Mesenchymal stem cell (in vitro differentiated cells and primary cell): ENCODE measurements at regions not wholly inside any gene's neighbourhood (a gene's known extent, or its start where the extent isn't known, plus 50 kb on each side); places are given as distances from the start of the nearest gene placed in this dataset.

Experiments used
- DNase-seq: peaks from one replicate; pipeline ENCODE4 v3.0.0-alpha.2; 2013
- H2AFZ ChIP-seq: one replicate; pipeline ENCODE4 v1.6.1; 2013; ENCODE audit warnings: low read depth, mild to moderate bottlenecking, control low read depth, inconsistent platforms, low read length, moderate library complexity
- H2AK5ac ChIP-seq: 2 replicates; pipeline ENCODE4 v1.6.1; 2013; ENCODE audit warnings: low read length, moderate library complexity, mild to moderate bottlenecking, inconsistent platforms; ENCODE audit not compliant: severe bottlenecking
- H2BK120ac ChIP-seq: one replicate; pipeline ENCODE4 v1.6.1; 2013; ENCODE audit warnings: low read depth, mild to moderate bottlenecking, inconsistent platforms, low read length, moderate library complexity
- H2BK12ac ChIP-seq, 2 experiments: one replicate each; pipeline ENCODE4 v1.6.1; 2013; ENCODE audit warnings: inconsistent platforms in 2 of 2, low read length in 2 of 2, mild to moderate bottlenecking in 2 of 2, moderate library complexity in 2 of 2, control low read depth in 1 of 2
- H2BK15ac ChIP-seq: one replicate; pipeline ENCODE4 v1.6.1; 2013; ENCODE audit warnings: mild to moderate bottlenecking, low read depth, inconsistent platforms; ENCODE audit not compliant: poor library complexity, severe bottlenecking
- H2BK5ac ChIP-seq: 2 replicates; pipeline ENCODE4 v1.6.1; 2013; ENCODE audit warnings: low read depth, mild to moderate bottlenecking, low read length, control low read depth, inconsistent platforms; ENCODE audit not compliant: poor library complexity, severe bottlenecking
- H3K14ac ChIP-seq, 2 experiments: one replicate each; pipeline ENCODE4 v1.6.1; 2013; ENCODE audit warnings: inconsistent platforms in 2 of 2, low read length in 2 of 2, control low read depth in 1 of 2, mild to moderate bottlenecking in 1 of 2, moderate library complexity in 1 of 2
- H3K18ac ChIP-seq, 2 experiments: one replicate each; pipeline ENCODE4 v1.6.1; 2013; ENCODE audit warnings: inconsistent platforms in 2 of 2, low read length in 2 of 2, control low read depth in 1 of 2, low read depth in 1 of 2, mild to moderate bottlenecking in 1 of 2
- H3K23ac ChIP-seq, 2 experiments: one replicate each; pipeline ENCODE4 v1.6.1; 2013; ENCODE audit warnings: inconsistent platforms in 2 of 2, low read length in 2 of 2, mild to moderate bottlenecking in 2 of 2, moderate library complexity in 2 of 2, control low read depth in 1 of 2
- H3K27ac ChIP-seq: 2 replicates; pipeline ENCODE4 v1.5.1; 2013; ENCODE audit warnings: mild to moderate bottlenecking, moderate library complexity, low read length, control low read depth, inconsistent platforms; ENCODE audit not compliant: poor library complexity, severe bottlenecking
- H3K27me3 ChIP-seq, 2 experiments: 2 replicates each; pipeline versions ENCODE4 v1.6.1 to v1.7.0; 2013; ENCODE audit warnings: low read length in 2 of 2, mild to moderate bottlenecking in 2 of 2, moderate library complexity in 2 of 2, control low read depth in 1 of 2, inconsistent platforms in 1 of 2; ENCODE audit not compliant: control insufficient read depth in 1 of 2, insufficient read depth in 1 of 2
- H3K36me3 ChIP-seq, 2 experiments: 2 replicates each; pipeline versions ENCODE4 v1.6.1 to v1.7.0; 2013; ENCODE audit warnings: low read length in 2 of 2, control low read depth in 1 of 2, inconsistent platforms in 1 of 2, low read depth in 1 of 2, mild to moderate bottlenecking in 1 of 2; ENCODE audit not compliant: insufficient read depth in 2 of 2, control insufficient read depth in 1 of 2
- H3K4ac ChIP-seq, 2 experiments: one replicate each; pipeline ENCODE4 v1.6.1; 2013; ENCODE audit warnings: inconsistent platforms in 2 of 2, low read length in 2 of 2, mild to moderate bottlenecking in 2 of 2, moderate library complexity in 2 of 2, control low read depth in 1 of 2, low read depth in 1 of 2
- H3K4me1 ChIP-seq: 2 replicates; pipeline ENCODE4 v1.6.1; 2013; ENCODE audit warnings: low read depth, low read length, control low read depth; ENCODE audit not compliant: control insufficient read depth, insufficient read depth
- H3K4me2 ChIP-seq: 2 replicates; pipeline ENCODE4 v1.6.1; 2013; ENCODE audit warnings: low read length, mild to moderate bottlenecking, inconsistent platforms; ENCODE audit not compliant: poor library complexity, severe bottlenecking
- H3K4me3 ChIP-seq, 2 experiments: 2 replicates each; pipeline versions ENCODE4 v1.5.1 to v1.7.0; 2013; ENCODE audit warnings: low read length in 2 of 2, mild to moderate bottlenecking in 2 of 2, control low read depth in 1 of 2, low read depth in 1 of 2; ENCODE audit not compliant: insufficient read depth in 1 of 2
- H3K79me1 ChIP-seq: replicated peaks from 2 replicates; pipeline ENCODE4 v1.6.1; 2013; ENCODE audit warnings: mild to moderate bottlenecking, control low read depth, low read length, inconsistent platforms; ENCODE audit not compliant: poor library complexity, severe bottlenecking
- H3K9ac ChIP-seq: 2 replicates; pipeline ENCODE4 v1.7.0; 2013; ENCODE audit warnings: mild to moderate bottlenecking, low read length, moderate library complexity
- H3K9me3 ChIP-seq: 2 replicates; pipeline ENCODE4 v1.7.0; 2013; ENCODE audit warnings: mild to moderate bottlenecking, low read length; ENCODE audit not compliant: control insufficient read depth
- H4K8ac ChIP-seq: one replicate; pipeline ENCODE4 v1.6.1; 2013; ENCODE audit warnings: inconsistent platforms, mild to moderate bottlenecking, low read length, moderate library complexity
- H4K91ac ChIP-seq: one replicate; pipeline ENCODE4 v1.6.1; 2013; ENCODE audit warnings: mild to moderate bottlenecking, low read length, inconsistent platforms
- WGBS: methylation state at CpG from one replicate; pipeline ENCODE4 v1.1.7; 2013; ENCODE audit warnings: mixed read lengths; 5-methylcytosine and 5-hydroxymethylcytosine counted together

DNA sequence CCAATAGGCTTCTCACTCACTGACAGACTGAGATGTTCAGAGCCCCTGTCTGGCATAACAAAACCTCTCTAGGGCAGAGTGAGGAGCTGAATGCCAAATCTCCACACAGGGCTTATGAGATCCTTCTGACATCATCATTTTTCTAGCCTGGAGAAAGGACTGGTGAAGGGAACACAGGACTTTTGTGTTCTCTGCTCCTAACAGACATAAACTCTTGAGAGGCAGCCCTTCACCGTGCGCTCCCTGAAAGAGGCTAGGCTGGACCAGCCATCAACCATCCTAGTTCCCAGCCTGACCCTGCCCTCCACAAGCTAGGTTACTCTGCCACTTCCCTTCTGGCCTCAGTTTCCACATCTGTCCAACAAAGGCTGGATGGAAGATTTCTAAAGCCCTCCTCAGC lies 141.9 kb downstream of the SUCLG1 start:
- no peak overlapping the region for H2BK120ac ChIP-seq
- no peak overlapping the region for H3K23ac ChIP-seq
- no peak overlapping the region for H2BK5ac ChIP-seq
- H2AK5ac ChIP-seq, result no peak overlapping the region
- H3K14ac ChIP-seq, result no peak overlapping the region
- no peak for DNase-seq
- no peak overlapping the region for H3K27ac ChIP-seq
- no peak overlapping the region for H2BK12ac ChIP-seq
- H2AFZ ChIP-seq, result no peak overlapping the region
- 94% methylated on average over 2 of the region's 2 CpGs for WGBS
- H3K4me1 ChIP-seq, result no peaks in the 10 kb centered on the region
- H3K4me2 ChIP-seq, result no peak overlapping the region
- H3K36me3 ChIP-seq, result no peaks in the 10 kb centered on the region
- no peak overlapping the region for H3K4me3 ChIP-seq
- no peaks in the 10 kb centered on the region for H3K9me3 ChIP-seq
- no peak overlapping the region for H3K4ac ChIP-seq
- no peak overlapping the region for H2BK15ac ChIP-seq
- peaks cover 7 to 53% of the 10 kb centered on the region in 2 experiments for H3K27me3 ChIP-seq
- H3K79me1 ChIP-seq, result no peaks in the 10 kb centered on the region
- no peak overlapping the region for H4K91ac ChIP-seq
- H4K8ac ChIP-seq, result no peak overlapping the region
- H3K9ac ChIP-seq, result no peak overlapping the region
- H3K18ac ChIP-seq, result no peak overlapping the region

- H3K27ac ChIP-seq, result no peak overlapping the region
- no peak overlapping the region for H3K23ac ChIP-seq
- no peak overlapping the region for H2AK5ac ChIP-seq
- H4K91ac ChIP-seq, result no peak overlapping the region
- no peak overlapping the region for H2BK12ac ChIP-seq
- no peak overlapping the region for H3K4me2 ChIP-seq
- no peak overlapping the region for H2BK15ac ChIP-seq
- no peak overlapping the region for H4K8ac ChIP-seq
- H3K4me1 ChIP-seq, result no peaks in the 10 kb centered on the region
- no peaks in the 10 kb centered on the region for H3K9me3 ChIP-seq
- H3K18ac ChIP-seq, result no peak overlapping the region
- no peak overlapping the region for H2AFZ ChIP-seq
- no peak overlapping the region for H3K4me3 ChIP-seq
- WGBS, result 24% methylated on average over 11 of the region's 11 CpGs
- no peak overlapping the region for H2BK5ac ChIP-seq
- no peaks in the 10 kb centered on the region for H3K36me3 ChIP-seq
- H3K9ac ChIP-seq, result no peak overlapping the region
- peaks cover 10 to 49% of the 10 kb centered on the region in 2 experiments for H3K27me3 ChIP-seq
- H3K4ac ChIP-seq, result no peak overlapping the region
- DNase-seq, result peak; percentile 71
- H3K14ac ChIP-seq, result no peak overlapping the region
- H2BK120ac ChIP-seq, result no peak overlapping the region
- H3K79me1 ChIP-seq, result no peaks in the 10 kb centered on the region
Measured at GRCh38 chr2:84314901-84315330, 144.2 kb downstream of the SUCLG1 start.

DNA sequence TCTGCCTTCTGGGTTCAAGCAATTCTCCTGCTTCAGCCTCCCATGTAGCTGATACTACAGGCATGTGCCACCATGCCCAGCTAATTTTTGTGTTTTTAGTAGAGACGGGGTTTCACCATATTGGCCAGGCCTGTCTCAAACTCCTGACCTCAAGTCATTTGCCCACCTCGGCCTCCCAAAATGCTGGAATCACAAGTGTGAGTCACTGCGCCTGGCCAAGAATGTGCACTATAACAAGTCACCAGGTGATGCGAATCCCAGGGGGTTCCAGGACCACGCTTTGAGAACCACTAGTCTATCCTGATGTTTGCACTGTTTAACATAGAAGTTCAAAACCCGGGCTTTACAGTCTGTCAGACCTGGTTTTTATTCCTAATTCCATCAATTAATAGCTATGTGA lies 144.8 kb downstream of the SUCLG1 start:
- H3K4me3 ChIP-seq, result no peak overlapping the region
- H3K27me3 ChIP-seq, result peaks cover 10 to 44% of the 10 kb centered on the region in 2 experiments
- no peak overlapping the region for H3K4me2 ChIP-seq
- H3K23ac ChIP-seq, result no peak overlapping the region
- no peaks in the 10 kb centered on the region for H3K79me1 ChIP-seq
- no peaks in the 10 kb centered on the region for H3K9me3 ChIP-seq
- DNase-seq, result no peak
- H3K9ac ChIP-seq, result no peak overlapping the region
- H2AFZ ChIP-seq, result no peak overlapping the region
- no peak overlapping the region for H2BK12ac ChIP-seq
- H3K36me3 ChIP-seq, result no peaks in the 10 kb centered on the region
- no peak overlapping the region for H4K8ac ChIP-seq
- no peak overlapping the region for H2BK15ac ChIP-seq
- no peak overlapping the region for H3K18ac ChIP-seq
- H2BK120ac ChIP-seq, result no peak overlapping the region
- no peak overlapping the region for H3K4ac ChIP-seq
- no peak overlapping the region for H3K27ac ChIP-seq
- no peak overlapping the region for H3K14ac ChIP-seq
- 81% methylated on average over 6 of the region's 6 CpGs for WGBS
- H2BK5ac ChIP-seq, result no peak overlapping the region
- no peaks in the 10 kb centered on the region for H3K4me1 ChIP-seq
- H4K91ac ChIP-seq, result no peak overlapping the region
- no peak overlapping the region for H2AK5ac ChIP-seq

GRCh38 chr2:84309281-84309680 lies 149.8 kb downstream of the SUCLG1 start:
- no peaks in the 10 kb centered on the region for H3K36me3 ChIP-seq
- H3K79me1 ChIP-seq, result no peaks in the 10 kb centered on the region
- no peak overlapping the region for H2BK120ac ChIP-seq
- H3K4me3 ChIP-seq, result no peak overlapping the region
- no peak overlapping the region for H2BK5ac ChIP-seq
- H3K27me3 ChIP-seq, result peaks cover 3 to 15% of the 10 kb centered on the region in 2 experiments
- no peak for DNase-seq
- H3K9ac ChIP-seq, result no peak overlapping the region
- H3K4me2 ChIP-seq, result no peak overlapping the region
- H3K18ac ChIP-seq, result no peak overlapping the region
- no peak overlapping the region for H3K14ac ChIP-seq
- no peaks in the 10 kb centered on the region for H3K4me1 ChIP-seq
- 73% methylated on average over 3 of the region's 3 CpGs for WGBS
- no peak overlapping the region for H2BK12ac ChIP-seq
- no peak overlapping the region for H4K91ac ChIP-seq
- H4K8ac ChIP-seq, result no peak overlapping the region
- H3K27ac ChIP-seq, result no peak overlapping the region
- H3K9me3 ChIP-seq, result no peaks in the 10 kb centered on the region
- H2AK5ac ChIP-seq, result no peak overlapping the region
- H2AFZ ChIP-seq, result no peak overlapping the region
- no peak overlapping the region for H3K4ac ChIP-seq
- H2BK15ac ChIP-seq, result no peak overlapping the region
- H3K23ac ChIP-seq, result no peak overlapping the region
